SHP77 (cell line): ENCODE measurements at regions not wholly inside any gene's neighbourhood (a gene's known extent, or its start where the extent isn't known, plus 50 kb on each side); places are given as distances from the start of the nearest gene placed in this dataset.

Experiments
- DNase-seq, 2 experiments: peaks; one replicate each; lab custom pipeline; 2025; lab: John Stamatoyannopoulos, UW

DNA sequence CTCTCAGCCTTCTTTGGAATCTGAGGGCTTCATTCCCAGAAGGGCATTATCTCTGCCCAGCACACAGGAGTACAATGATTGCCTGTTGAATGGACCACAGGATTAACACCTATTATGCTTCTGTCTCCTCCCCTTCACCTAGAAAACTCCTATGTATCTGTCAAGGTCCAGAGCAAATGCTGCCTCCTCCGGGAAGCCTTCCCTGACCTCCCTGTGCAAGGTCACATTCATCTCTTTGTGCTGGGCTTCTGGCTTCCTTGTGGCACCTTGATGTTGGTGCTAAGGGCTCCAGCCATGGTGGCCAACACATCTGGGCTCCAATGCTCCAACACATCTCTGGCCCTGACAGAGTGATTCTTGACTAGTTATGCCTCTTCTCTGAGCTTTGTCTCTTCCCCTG is 49.9 kb upstream of the ATP2B2 start:
- DNase-seq = no peak

DNA sequence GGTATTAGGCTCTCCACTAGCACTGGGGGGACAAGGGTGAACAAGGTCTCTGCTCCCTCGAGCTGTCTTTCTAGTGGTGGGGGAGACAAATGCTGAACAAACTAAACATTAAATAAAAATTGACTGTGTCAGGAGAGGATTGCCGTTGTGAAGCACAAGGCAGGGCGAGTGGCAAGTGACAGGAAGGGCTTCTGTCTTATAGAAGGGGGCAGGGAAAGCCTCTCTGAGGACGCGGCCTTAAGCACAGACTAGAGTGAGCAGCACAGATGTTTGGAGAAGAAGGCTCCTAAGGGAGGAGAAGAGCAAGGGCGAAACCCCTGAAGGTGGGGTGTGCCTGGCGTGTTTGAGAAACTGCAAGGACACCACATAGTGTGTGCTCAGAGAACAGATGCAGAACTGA is 50.9 kb upstream of the ATP2B2 start:
- no peak for DNase-seq

DNA sequence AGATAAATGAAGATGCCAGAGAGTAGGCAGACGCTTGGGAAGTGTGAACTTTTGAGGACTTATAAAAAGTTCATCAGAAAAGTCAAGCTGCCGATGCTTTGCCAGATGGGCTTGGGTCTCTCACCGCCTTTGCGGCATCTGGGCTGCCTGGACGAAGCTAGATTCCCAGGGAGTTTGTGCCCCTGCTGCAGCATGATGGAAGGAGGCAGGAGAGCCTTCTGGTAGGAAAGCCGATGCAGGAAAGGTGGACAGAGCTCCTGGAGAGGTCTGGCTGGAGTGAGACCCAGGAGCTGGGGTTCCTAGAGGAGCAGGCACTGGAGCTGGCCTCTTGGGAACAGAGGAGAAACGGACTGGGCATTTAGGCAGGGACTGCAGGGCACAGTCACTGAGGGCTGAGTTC is 51.9 kb upstream of the ATP2B2 start:
- no peak for DNase-seq

DNA sequence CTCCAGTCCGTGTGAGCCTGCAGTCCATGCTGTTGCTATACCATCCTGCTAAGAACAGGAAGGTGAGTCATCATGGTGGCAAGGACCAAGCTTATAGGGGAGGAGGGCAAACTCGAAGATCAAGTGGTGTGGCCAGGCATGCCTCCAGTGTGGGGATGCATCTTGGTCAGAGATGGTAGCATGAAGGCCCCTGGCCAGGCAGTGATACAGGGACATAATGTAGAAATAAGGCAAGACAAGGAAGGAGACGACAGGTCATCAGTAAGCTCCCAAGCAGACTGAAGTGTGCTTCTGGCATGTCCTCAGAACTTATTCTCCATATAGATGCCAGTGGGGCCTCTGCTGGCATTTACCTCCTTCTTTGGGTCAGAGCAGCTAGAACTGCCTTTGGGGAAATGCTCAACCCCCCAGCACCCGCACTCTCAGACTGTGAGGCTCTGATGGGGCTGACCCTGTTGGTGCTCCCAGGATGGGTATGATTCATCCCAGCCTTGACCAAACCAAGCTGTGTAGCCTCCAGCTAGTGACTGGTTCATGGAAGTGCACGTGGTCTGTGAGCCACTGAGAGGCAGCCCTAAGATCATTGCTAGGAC is 52.5 kb upstream of the ATP2B2 start:
- no peak for DNase-seq

DNA sequence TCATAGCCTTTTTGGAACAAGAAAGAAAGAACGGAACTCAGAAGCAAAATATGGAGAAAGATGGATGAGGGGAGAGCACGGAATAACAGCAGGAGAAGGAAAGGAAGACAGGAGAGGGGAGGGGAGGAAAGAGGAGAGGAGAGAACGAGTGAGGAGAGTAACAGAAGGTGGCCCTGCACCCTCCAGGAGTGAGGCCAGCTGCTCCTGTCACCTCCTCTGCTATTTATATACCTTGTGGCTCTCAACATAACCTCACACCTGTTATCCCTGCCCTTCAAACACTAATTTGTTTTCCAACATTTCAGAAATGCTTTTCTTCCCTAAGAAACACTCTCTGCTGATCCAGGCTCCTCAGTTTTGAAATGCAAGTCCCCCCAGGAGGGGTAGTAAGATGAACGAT is 53.4 kb upstream of the ATP2B2 start:
- DNase-seq = no peak

DNA sequence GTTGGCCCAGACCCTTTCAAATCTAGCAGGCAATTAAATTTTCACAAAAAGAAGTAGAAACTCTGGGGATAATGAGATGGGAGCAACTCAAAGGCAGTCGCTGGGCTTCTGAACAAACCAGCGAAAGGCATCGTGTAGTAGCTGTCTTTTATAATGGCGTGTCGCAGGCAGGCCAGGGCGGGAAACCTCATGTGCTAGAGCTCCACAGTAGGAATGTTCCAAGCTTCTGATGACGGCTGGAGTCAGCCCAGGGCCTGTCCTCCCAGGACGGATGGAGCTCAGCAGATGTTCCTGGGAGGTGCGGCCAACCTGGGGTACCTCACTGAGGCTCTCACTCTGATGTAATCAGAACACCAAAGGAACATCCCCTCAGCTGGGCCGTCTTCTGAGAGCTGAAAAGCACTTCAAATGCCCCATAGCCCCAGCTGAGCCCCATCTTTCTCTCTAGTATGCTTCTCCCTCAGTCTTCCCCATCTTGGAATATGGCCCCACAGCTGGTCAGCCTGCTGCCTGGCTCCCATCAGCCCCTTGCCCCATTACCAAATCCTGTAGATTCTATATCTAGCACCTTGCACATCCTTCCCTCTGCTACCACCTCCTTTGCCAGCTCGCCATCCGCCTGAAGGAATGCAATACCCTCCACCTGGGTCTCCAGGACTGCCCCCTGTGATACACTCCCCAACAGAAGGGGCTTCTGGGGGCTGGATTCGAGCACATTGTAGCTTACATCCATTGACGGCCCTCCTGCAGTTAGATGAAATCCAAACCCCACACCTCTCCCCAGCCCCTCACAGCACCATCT is 54.9 kb upstream of the ATP2B2 start:
- DNase-seq = no peak

DNA sequence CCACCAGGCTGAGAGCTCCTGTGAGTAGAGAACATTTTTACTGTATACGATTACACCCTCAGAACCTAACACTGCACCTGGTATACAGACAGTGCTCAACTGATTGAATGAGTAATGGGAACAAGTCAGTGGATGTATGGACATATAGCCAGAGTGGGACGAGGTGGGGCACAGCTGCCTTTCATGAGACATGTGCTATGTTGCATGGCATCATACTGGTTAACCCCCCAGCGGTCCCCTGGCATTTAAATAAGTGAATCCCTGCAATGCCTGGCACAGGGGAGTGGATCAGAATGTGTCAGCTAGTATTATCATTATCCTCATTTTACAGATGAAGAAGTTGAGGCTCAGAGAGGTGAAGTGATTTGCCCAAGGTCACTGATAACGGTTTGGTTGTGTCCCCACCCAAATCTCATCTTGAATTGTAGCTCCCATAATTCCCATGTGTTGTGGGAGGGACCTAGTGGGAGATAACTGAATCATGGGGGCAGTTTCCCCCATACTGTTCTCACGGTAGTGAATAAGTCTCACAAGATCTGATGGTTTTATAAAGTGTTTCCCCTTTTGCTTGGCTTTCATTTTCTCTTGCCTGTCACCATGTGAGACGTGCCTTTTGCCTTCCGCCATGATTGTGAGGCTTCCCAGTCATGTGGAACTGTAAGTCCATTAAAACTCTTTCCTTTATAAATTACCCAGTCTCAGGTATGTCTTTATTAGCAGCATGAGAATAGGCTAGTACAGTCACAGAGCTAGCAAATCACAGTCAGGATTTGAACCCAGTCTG is 56.0 kb upstream of the ATP2B2 start:
- DNase-seq = no peak

DNA sequence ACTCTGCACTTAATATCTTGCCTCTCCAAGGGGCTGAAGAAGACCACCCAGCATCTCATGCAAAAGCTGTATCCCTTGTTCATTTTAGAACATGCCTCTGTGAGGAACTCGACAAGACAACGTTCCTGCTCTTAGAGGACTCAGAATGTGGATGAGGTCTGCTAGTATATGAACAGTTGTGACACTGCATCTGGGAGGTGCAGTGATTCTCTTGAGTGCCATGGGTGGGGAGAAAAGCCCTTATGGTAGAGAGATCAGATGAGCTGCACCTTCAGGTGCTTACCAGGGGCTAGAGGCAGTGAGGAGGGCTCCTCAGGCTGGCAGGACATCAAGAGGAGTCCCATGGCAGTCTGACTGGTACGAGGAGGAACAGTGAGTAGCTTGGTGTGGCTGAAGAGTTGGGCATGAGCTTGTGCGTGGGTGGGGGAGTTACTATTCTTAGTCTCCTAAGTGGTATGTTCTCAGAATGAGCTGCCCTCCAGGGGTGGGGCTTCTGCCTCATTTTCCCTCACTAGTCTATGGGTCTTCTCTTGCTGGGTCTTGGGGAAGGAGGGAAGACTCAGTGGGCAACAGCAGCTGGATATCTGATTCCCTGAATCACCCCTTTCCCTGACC is 56.7 kb upstream of the ATP2B2 start:
- no peak for DNase-seq

DNA sequence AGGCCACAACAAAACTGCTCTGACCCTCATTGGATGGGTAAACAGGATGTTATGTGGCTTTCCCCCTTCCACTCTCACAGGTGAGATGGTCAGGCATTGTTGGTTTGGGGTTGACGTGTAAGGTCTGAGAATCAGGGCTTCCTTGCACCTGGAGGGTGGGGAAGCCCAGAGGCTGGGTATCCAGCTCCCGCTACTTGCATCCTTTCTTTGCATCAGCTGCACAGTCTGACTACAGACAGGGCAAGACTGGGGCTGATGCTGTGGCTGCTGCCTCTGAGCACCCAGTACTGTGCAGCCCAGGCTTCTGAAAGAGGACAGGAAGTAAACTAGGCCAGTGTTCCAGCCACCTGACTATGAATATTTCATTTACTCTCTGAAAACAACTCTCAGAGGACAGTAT is 58.0 kb upstream of the ATP2B2 start:
- DNase-seq = no peak

DNA sequence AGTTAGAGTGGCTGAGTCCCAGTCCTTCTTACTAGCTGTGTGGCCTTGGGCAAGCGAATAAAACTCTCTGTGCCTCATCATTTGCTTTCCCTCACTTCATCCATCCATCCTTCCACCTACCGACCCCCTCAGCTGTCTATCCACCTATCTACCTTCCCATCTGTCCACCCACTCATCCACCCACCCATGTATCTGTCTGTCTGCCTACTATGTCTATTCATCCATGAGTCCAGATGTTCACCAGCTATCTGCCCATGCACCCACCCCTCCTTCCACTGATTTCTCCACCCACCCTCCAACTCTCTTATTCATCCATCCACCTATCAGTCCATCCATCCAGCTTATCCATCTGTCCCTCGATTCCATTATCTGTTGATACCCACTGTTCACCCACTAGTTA is 60.4 kb upstream of the ATP2B2 start:
- no peak for DNase-seq

DNA sequence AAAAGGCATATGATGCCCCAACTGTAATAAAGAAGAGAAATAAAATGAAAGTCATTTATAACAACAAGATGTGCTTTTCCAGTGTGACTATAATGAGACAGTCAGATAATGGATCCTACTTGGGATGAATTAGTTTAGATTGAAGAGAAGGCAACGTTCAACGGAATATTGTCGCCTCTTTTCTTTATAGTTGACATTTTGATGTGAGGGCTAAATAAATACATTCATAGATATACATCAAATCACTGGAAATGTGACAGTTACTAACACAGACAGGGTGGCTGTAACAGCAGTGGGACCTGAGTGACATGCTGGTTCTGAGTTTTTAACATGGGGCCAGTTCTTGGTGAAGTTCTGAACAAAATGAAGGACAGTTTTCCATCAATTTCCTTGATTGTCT is 61.1 kb upstream of the ATP2B2 start:
- no peak for DNase-seq

DNA sequence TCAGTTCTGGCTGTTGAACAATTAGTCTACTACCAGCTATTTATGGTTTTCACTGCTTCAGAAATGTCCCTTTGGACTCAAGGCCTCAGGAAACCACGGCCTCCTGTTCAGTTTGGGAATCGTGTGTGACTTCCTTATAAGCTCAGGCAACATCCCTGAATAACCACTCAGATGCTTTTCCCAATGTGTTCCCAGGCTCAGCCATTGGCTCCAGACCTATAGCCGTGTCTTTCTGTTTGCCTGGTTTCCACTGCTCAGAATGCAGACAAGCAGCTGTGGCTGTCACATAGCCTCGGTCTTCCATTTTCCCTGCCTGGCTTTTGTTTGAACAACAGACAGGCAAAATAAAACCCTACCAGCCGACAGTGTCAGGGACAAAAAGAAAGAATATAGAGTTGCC is 63.2 kb upstream of the ATP2B2 start:
- DNase-seq = peak; percentile 6 to 42

DNA sequence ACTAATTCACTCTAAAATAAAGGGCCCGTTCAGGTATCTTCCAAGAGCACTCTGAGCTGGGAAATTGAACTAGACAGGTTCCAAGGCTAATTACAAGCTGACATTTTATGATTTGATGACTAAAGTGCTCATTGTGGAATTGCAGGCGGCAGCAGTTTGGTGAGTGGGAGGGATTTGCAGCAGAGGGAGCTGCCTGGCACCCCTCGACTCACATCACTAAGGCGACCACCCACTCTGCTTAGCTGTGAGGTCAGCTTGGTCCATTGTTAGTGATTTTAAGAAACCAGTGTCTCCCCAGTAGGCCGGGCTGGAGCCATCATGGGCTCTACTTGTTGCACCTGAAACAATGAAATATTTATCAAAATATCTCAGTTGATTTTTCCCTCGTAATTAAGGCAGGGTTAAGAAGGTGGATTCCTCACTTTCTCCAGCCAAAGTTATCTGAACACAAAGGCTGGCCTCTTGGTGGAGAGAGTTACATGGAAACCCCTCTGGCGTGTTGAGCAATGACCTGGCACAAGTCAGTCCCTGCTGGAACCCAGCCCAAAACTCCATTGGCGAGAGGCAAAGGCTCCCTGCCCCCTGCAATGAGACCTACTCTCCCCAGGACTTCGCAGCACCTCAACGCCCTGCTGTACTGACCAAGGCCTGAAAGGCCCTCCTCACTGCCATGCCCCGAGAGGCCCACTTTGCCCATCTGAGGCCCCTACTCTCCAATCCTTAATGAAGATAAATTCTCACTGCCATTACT is 65.0 kb upstream of the ATP2B2 start:
- no peak for DNase-seq

DNA sequence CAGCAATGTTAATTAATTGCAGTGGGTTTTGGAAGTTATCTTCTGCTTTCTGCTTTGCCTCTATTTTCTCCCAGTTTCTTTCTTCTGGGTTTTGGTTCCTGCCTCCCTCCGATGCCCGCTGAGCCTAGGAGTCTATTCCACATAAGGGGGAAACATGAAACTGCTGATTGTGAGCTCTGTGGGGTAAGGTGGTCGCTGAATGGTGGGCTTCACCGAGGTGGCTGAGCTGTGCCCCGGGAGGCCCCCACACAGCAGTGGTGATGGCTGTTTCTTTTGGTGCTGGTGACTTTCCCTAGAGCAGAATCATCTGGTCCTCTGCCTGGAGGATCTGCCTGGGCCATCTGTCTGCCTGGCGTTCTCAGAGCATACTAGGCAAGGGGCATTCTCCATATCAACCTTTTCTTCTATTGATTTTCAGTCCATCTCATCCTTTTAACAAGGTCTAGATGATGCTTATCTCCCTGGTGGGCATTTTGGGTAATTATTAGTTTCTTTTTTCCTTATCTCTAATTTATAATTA is 68.8 kb upstream of the ATP2B2 start:
- no peak for DNase-seq

DNA sequence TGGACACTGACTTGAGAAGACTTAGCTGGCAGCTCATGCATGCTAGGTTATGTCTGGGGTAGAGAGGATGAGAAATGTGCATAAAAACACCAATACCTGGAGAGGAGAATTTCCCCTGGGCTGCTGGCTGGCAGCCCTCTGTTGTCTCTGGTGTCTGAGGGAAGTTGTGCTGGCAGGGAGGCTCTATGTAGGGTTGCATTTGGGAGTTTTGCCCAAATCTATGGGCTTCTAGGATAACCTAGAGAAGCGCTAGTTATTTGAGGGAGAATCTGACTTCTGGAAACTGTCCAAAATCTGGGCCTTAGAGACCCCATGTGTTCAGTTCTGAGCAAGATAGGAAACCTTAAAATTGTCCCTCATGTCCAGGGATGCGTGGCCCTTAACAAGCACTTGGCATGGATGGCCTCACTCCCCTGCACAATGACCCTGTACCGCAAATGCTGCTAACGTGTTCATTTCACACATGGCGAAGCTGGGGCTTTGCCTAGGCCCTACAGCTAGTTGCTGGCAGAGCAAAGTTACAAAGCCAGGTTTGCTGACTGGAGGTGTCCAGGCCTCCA is 70.3 kb upstream of the ATP2B2 start:
- no peak for DNase-seq

DNA sequence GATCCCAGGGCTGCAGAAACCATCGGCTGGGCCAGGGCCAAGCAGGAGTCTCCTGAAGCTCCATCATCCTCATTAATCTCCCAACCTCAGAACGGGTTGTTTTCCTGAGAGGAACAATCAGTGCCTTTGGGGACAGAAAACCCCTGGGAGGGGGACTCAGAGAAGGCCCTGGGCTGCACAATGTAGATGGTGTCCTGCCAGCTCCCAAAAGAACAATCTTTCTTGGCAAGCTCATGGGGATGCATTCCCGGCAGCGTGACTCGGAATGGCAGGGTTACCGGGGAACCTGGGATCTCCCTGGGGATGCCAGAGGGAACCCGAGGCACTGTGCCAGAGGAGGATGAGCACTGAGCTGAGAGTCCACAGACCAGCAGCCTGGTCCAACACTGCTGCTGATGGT is 72.1 kb upstream of the ATP2B2 start:
- no peak for DNase-seq

DNA sequence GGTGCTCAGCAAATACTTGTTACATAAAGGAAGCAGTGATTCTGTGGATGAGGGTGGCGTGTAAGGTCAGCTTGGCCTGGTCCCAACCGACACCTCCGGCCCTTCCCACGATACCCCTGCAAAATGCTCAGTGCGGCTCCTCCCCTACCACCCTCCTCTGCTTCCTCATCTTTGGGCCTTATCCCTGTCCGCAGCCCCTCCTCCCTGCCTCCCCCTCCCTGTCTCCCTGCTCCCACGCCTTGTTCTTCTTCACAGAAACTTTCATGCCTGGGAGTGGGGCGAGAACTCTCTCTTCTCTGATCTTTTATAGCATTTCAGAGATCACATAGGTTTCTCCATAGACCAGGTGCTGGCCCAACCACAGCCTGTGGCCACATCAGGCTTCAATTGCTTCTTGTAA is 75.0 kb upstream of the ATP2B2 start:
- no peak for DNase-seq

DNA sequence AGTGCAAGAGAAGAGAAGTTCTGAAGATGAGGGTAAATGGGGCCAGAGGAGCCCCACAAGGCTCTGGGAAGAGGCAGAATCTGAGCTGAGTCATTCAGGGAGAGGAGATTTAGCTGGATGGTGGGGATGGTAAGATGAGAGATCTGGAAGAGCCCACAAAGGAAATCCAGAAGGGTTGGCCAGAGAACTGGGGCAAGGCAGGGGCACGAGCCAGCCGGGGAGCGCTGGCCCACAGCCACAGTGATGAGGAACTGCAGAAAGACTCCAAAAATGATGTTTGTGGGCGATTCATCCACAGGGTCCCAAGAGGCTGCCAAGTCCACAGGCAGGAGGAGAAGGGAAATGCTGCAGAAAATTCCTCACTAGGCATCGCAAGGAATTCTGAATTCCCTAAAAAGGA is 75.9 kb upstream of the ATP2B2 start:
- no peak for DNase-seq

DNA sequence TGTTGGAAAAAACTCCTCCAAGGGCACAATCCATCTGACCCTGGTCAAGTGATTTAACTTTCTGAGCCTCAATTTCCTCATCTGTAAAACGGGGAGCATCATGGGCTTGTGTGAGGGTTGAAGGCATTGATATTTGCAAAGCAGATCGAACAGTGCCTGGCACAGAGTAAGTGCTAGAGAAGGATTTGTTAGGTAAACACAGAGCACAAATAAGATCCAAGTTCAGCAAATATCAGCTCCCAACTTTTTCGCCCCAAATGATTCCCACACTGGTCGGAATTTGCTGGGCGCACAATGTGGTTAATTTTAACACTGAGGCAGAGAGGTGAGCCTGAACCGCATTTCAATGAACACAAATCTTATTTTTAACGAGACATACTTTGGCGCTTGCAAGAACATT is 76.3 kb upstream of the ATP2B2 start:
- DNase-seq = no peak

DNA sequence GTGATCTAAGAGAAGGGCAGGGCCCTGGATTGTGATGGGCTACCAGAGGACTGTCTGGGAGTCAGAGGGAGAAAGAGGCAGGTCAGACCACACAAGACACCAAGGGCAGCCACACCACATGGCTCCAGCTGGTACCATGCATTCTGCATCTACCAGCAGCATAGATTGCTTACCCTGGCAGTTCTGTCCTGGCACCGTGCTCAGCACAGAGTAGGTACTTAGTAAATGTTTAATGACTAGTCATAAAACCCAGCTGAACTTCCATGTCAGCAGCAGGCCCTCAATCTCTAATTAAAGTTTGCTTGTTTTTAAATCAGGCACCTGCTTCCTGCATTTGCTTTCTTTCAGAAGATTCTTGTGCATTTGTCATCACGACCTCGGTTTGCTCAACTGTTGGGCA is 77.3 kb upstream of the ATP2B2 start:
- DNase-seq = no peak
